CD4-positive, alpha-beta T cell treated with Interleukin-1 beta for 1 hour (primary cell): ENCODE measurements at regions not wholly inside any gene's neighbourhood (a gene's known extent, or its start where the extent isn't known, plus 50 kb on each side); places are given as distances from the start of the nearest gene placed in this dataset.

ENCODE experiments used
- DNase-seq, 2 donors: peaks; one replicate each; pipeline ENCODE4 v3.0.0-alpha.2; 2020 to 2022

DNA sequence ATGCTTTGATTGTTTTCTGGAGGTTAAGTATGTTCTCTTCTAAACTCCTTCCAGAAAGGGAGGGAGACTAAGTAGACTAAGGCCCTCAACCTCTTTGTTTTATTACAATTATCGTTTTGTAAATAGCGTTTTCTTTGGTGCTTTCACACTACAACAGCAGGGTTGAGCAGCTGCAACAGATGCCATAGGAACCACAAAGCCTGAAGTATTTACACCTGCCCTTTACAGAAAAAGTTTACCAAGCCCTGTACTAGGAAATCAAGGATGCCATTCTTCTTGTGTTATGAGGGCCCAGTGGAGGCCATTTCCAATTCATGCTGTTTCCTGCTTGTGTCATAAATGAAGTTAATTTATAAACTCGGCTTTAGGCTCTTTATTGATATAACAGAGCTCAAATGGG is 914.8 kb downstream of the DCDC2C start:
- DNase-seq = no peak

DNA sequence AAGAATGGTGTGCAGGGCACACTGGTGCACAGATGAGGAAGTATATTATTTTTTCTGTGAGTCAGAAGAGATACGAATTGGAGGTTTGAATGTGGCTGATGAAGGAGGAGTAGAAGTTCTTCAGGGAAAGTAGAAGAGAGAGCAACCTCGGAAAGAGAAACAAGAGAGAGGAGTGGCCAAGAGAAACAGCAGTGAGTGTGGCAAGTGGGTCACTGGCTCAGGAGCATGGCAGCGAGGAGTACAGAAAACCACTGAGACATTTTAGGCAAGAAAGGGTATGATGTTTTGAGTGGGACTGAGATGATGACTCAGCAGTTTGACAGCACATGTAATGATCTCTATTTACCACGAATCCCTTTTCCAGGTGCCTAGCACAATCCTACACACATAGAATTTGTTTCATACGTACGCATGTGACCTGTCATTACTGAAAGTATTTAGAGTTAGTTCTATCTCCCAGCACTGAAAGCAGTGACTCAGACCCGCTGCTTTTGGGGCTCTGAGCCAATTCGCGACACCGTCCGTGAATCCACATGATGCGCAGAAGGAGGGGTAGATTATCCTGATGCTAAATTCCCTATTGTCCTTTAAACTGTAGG is 915.4 kb downstream of the DCDC2C start:
- DNase-seq = no peak

GRCh38 chr2:4628998-4629501 is 925.7 kb downstream of the DCDC2C start:
- DNase-seq = no peak

DNA sequence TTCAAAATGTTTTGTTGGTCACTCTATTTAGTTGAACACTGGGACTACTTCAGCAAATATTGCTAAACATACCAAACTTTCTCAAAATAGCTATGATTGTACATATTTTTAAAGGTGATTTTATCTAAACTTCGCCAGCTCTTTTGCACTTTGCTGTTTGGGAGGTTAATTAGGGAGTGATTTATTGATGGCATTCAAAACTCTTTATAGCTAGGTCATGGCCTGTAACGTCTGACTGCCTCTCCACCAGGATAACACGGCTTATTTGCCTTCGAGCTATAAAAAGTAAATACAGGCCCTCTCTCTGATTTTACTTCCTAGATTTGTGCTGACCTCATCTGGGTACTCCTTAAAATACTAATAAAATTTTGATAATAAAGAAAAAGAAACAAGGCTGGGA is 931.9 kb downstream of the DCDC2C start:
- no peak for DNase-seq

- DNase-seq = no peak
Measured at GRCh38 chr2:4653991-4654390, 950.6 kb downstream of the DCDC2C start.

DNA sequence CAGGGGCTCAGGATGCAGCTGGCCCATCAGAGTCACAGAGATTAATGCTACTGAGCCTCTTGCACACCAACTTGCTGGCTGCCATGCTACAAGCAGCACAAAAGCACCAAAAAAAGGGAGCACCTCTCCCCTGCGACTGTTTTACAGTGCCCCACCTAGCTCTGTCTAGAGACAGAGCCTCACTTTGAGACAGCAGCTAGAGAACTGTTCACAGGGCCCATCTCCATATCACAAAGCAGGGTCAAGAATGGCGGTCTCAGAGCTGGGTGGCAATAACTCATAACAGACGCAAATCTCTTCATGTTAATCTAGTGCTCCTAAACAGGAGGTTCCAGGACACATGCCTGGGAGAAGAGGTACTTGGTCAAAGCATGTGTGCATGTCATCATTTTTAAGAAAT is 953.0 kb downstream of the DCDC2C start:
- no peak for DNase-seq

- DNase-seq = no peak
Measured at GRCh38 chr2:4662161-4662779, 958.9 kb downstream of the DCDC2C start.

DNA sequence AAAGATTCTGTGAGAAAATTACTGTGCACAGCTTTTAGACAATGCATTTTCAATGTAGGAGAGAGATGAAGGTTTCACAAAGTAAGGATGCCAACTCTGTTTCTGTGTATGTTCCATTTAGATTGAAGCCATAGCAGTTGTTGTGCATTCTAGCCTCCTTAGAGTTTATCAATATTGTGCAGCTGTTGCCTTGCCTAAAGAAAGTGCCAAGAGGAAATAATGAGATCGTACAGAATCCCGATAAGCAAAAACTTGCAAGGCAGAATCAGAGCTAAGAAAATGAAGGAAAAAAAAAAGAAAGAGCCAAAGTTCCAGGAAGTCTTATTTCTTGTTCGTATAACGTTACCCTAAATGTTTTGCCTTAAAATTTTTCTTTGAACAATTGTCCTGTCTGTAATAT is 965.0 kb downstream of the DCDC2C start:
- DNase-seq = no peak

DNA sequence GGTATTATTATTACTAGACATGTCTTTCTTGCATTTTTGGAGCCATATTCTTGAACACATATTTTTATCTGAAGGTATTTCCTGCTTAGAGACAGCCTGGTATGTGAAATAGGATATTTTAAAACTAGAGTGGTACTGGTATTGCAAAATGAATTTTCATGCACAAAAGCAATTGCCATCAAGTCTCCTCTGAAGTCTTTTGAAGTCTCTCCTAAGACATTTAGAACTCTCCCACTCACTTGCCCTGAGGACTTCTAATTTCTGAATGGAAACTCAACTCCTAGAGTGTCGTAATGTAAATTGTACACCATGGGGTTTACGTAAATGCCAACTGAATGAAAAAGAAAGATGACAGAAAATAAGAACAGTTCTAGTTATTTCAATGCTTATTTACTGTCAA is 967.0 kb downstream of the DCDC2C start:
- no peak for DNase-seq

GRCh38 chr2:4673025-4673489 is 969.7 kb downstream of the DCDC2C start:
- peak in 1 of 2 donors; percentile 18 for DNase-seq

- peak in 1 of 2 donors; percentile 4 for DNase-seq
Measured at GRCh38 chr2:4674007-4674406, 970.6 kb downstream of the DCDC2C start.

DNA sequence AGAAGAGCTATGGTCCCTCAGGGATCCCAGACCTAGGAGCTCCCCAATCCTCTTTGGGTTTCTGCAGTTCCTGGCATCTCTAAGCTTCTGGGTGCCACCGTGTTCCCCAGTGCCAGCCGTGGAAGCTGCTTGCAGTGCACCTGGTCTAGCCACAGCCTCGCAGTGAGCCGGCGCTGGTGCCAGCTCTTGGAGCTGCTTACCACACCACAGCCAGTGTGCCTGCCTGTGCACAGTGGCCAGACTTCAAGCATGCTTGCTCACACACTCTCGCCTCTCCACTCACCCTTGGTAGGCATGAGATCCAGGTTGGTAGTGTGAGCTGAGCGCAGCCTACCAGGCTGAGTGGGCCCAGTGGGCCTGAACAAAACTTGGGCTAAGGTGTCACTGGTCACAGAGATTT is 971.9 kb downstream of the DCDC2C start:
- no peak for DNase-seq

DNA sequence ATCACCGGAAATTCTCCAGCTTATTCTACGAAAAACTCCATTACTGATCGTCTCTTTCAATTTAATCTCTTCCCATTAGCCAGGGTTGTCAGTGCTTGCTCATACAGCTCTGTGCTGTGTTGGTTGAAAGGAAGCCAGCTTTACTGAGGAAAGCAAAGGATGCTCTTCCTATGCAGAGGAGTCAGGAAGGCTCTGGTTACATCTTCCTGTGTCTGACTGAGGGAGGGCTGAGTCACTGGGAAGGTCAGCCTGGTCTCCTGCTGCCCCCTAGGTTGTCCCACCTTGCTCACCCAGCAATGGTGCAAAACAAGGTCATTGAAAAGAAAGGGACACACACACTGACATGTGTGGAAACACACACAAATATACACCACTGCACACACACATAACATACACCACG is 975.6 kb downstream of the DCDC2C start:
- no peak for DNase-seq

DNA sequence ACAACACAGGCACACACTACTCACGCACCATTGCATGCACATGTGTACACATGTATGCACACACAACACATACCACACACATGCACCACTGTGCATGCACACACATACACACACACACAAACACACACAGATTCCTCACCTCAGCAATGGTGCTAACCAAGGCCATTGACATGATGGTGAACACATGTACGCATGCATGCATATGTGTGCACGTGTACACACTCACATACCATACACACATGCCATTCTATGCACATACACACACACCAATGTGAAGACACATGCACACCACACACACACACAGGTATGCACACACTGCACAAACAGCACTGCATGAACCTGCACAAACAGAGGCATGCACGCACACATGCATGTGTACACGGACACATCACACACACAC is 976.0 kb downstream of the DCDC2C start:
- DNase-seq = no peak

- DNase-seq = no peak
Measured at GRCh38 chr2:4684921-4685320, 981.5 kb downstream of the DCDC2C start.

- no peak for DNase-seq
Measured at GRCh38 chr2:4690913-4691312, 987.5 kb downstream of the DCDC2C start.

- DNase-seq = no peak
Measured at GRCh38 chr2:4693266-4693665, 989.9 kb downstream of the DCDC2C start.

- no peak for DNase-seq
Measured at GRCh38 chr2:4695281-4695861, 992.0 kb downstream of the DCDC2C start.

DNA sequence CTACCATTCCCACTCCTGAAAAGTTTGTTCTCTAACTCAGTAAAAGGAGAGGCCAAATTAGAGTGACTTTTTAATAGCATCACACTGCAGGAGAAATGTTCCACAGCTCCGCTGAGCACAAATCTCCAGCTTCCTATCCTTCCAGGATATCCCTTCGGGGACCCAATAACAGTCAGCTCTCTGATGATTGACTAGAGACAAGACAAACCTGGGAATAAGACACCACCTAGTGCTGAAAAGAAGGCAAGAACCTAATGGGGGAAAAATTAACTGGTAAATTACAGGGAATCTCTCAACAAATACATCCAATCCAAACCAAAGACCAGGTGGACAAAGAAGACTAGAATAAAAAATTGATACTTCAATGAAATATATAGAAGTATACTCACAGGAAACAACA is 977.1 kb upstream of the SOX11 start:
- no peak for DNase-seq

DNA sequence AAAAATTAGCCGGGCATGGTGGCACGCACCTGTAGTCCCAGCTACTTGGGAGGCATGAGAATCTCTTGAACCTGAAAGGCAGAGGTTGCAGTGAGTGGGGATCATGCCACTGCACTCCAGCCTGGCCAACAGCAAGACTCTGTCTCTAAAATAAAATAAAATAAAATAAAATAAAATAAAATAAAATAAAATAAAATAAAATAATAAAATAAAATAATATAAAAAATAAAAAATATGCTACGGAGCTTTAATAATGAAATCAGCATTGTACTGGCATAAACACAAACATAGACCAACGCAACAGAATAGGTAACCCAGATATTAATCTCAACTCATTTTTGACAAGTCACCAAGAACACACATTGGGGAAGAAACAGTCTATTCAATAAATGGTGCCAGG is 973.4 kb upstream of the SOX11 start:
- DNase-seq = no peak

DNA sequence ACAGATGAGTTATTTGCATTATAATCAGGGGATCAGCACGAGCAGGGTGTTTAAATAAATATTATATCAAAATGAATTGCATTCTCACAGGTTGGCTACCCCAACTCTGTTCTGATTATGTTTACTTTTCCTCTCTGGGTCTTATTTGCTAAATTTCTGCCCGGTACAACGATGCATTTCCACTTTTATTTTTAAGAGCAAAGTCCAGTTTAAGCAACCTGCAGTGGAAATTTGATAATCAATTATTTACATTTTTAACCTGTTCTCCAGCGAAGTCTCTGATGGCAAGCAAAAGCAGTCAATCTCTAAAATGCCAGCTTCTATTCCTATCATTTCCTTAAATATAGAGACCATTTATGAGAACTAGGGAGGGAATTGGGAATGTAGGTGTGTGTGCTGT is 966.6 kb upstream of the SOX11 start:
- DNase-seq = no peak

- no peak for DNase-seq
Measured at GRCh38 chr2:4732560-4732959, 959.6 kb upstream of the SOX11 start.

GRCh38 chr2:4745056-4745991 is 946.9 kb upstream of the SOX11 start:
- no peak for DNase-seq
